B cell (primary cell): ENCODE measurements at regions not wholly inside any gene's neighbourhood (a gene's known extent, or its start where the extent isn't known, plus 50 kb on each side); places are given as distances from the start of the nearest gene placed in this dataset.
"Not testable (repeated sequence)": the region's sequence is repeated elsewhere in the genome, so short reads cannot be mapped to it uniquely, and the experiment has no call there.

Experiments used
- EZH2 ChIP-seq: IDR thresholded peaks from 2 replicates; pipeline ENCODE4 v1.6.1; 2012; ENCODE audit warnings: borderline replicate concordance, low read depth, mild to moderate bottlenecking, moderate library complexity, low read length; ENCODE audit not compliant: insufficient read depth, poor library complexity, severe bottlenecking
- TF ChIP-seq, protein P1 (sequence below): fragments of 200-600 bp; IDR thresholded peaks from one replicate; pipeline ENCODE4 v1.8.0; 2022; ENCODE audit warnings: antibody characterized with exemption, mild to moderate bottlenecking

DNA sequence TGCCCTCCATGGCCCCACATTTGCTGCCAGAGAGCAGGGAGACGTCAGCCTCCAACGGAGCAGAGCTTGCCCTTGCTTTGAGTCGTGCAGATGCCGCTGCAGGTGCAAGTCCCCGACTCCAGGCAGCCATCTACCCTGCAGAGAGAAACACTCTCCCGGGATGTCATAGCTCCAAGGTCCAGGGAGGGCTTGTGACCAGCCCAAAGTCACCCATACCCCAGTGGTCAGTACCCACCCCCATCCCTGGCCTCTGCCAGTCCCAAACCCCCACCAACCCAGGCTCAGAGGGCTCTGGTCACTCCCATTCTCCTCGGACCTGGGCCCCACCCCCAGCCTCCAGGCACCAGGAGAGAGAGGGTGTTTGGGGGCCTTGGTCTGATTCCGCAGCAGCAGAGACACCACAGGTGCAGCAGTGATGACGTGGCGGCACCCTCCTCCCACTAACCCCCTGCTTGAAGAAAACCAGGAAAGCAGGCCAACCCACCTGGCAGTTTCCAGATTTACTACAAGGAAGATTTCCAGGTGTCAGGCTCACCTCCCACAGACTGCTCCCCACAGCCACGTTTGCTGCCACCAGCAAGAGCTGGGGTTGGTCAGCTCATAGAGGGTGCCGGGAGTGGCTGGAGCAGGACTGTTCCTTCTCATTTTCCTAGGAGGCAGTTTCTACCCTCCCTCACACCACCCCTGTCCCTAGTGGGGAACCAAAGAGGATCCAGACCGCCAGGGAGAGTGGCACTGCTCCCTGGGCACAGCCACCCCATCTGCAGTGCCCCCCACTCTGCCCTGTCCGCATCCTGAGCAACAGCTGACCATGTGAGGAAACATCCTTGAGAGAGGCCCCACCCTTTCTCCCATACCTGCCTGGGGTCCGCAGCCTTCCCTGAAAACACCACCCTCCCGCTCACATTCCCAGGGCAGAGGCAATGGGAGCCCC lies 132.4 kb downstream of the TNFRSF13B start:
- TF ChIP-seq, protein P1, sequence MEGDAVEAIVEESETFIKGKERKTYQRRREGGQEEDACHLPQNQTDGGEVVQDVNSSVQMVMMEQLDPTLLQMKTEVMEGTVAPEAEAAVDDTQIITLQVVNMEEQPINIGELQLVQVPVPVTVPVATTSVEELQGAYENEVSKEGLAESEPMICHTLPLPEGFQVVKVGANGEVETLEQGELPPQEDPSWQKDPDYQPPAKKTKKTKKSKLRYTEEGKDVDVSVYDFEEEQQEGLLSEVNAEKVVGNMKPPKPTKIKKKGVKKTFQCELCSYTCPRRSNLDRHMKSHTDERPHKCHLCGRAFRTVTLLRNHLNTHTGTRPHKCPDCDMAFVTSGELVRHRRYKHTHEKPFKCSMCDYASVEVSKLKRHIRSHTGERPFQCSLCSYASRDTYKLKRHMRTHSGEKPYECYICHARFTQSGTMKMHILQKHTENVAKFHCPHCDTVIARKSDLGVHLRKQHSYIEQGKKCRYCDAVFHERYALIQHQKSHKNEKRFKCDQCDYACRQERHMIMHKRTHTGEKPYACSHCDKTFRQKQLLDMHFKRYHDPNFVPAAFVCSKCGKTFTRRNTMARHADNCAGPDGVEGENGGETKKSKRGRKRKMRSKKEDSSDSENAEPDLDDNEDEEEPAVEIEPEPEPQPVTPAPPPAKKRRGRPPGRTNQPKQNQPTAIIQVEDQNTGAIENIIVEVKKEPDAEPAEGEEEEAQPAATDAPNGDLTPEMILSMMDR = not testable (repeated sequence)
- TF ChIP-seq EZH2 = not testable (repeated sequence)
